ENCODE measurements at regions not wholly inside any gene's neighbourhood (a gene's known extent, or its start where the extent isn't known, plus 50 kb on each side); places are given as distances from the start of the nearest gene placed in this dataset.
"Not testable (repeated sequence)": the region's sequence is repeated elsewhere in the genome, so short reads cannot be mapped to it uniquely, and the experiment has no call there.

DNA sequence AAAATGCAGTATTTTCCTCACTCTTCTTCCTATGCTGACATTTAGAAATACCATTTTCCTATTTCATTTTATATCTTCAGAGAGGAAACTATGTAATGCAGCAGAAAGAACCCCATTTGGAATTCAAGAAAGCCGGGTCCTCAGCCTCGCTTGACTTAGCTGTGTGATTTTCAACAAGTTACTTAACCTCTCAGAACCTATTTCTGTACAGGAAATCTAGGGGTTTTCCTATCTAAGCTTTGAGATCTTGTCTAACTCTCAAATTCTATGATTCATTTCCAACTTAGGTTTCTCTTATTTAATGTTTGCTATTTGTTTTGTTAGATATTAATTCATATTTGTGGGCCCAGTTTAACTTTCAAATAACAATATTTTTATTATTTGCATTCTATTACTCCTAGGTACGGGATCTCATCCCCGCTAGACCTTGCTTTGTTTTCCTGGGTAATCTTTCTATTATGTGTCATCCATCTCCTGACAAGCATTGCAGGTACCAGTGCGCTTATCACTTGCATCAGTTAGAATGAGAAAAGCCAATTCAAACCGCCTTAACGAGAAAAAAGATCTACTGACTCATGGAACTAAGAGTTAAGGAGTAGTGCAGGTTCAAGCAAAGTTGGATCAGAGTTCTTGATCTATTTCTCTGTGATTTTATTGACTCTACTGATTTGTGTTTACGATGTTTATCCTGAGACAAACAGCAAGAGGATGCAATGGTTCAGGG lies 70.6 kb upstream of the BHLHE40 start:
- H3K9me3 ChIP-seq: no peaks in the 10 kb centered on the region
- WGBS, 2 donors: 93 to 94% methylated on average over 8 of the region's 8 CpGs
- no peaks in the 10 kb centered on the region for H3K27me3 ChIP-seq
- TF ChIP-seq POLR2A (IDR thresholded peaks at IDR 0.05): no peak
- TF ChIP-seq, protein P1, sequence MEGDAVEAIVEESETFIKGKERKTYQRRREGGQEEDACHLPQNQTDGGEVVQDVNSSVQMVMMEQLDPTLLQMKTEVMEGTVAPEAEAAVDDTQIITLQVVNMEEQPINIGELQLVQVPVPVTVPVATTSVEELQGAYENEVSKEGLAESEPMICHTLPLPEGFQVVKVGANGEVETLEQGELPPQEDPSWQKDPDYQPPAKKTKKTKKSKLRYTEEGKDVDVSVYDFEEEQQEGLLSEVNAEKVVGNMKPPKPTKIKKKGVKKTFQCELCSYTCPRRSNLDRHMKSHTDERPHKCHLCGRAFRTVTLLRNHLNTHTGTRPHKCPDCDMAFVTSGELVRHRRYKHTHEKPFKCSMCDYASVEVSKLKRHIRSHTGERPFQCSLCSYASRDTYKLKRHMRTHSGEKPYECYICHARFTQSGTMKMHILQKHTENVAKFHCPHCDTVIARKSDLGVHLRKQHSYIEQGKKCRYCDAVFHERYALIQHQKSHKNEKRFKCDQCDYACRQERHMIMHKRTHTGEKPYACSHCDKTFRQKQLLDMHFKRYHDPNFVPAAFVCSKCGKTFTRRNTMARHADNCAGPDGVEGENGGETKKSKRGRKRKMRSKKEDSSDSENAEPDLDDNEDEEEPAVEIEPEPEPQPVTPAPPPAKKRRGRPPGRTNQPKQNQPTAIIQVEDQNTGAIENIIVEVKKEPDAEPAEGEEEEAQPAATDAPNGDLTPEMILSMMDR (IDR thresholded peaks at IDR 0.05): no peak
- no peak for DNase-seq
- no peak overlapping the region for H3K4me3 ChIP-seq (replicated peaks in 1 of 3)
- intact Hi-C loops (cut with DNase I): no loop called here
- H3K36me3 ChIP-seq: no peaks in the 10 kb centered on the region
- H3K4me1 ChIP-seq: peaks cover 0 to 11% of the 10 kb centered on the region in 2 donors
- H3K27ac ChIP-seq: no peak overlapping the region

DNA sequence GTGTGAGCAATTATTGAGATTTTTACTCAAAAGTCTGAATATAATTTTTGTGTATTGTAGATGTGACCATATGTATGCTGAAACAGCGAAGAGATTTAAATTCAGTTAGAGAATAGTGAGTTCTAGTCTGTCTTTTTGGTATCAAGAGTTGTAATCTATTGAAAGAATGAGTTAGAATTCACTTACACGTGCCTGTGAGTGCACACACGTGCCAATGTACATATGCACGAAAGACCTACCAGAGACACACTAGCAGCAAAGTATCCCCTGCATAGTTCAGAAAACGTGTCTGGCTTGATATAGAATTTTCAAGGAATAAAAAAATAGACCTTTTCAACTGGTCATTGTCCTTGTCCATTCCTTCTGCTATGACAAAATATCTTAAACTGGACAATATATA lies 64.8 kb upstream of the BHLHE40 start:
- TF ChIP-seq, protein P1 (IDR thresholded peaks at IDR 0.05): no peak
- TF ChIP-seq POLR2A (IDR thresholded peaks at IDR 0.05): no peak
- Histone ChIP-seq H3K27me3 (no peaks in the 10 kb centered on the region), H3K9me3 (no peaks in the 10 kb centered on the region), H3K27ac (no peak overlapping the region), H3K36me3 (no peaks in the 10 kb centered on the region), H3K4me3 (replicated peaks in 1 of 3) (no peak overlapping the region), H3K4me1 (no peaks in the 10 kb centered on the region)
- DNase-seq: no peak
- intact Hi-C loops (cut with DNase I): no loop called here
- WGBS, 2 donors: 91% methylated on average over 5 of the region's 5 CpGs

DNA sequence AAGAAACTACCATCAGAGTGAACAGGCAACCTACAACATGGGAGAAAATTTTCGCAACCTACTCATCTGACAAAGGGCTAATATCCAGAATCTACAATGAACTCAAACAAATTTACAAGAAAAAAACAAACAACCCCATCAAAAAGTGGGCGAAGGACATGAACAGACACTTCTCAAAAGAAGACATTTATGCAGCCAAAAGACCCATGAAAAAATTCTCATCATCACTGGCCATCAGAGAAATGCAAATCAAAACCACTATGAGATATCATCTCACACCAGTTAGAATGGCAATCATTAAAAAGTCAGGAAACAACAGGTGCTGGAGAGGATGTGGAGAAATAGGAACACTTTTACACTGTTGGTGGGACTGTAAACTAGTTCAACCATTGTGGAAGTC lies 57.6 kb upstream of the BHLHE40 start:
- H3K9me3 ChIP-seq; H3K4me3 ChIP-seq (replicated peaks in 1 of 3); H3K27me3 ChIP-seq; H3K4me1 ChIP-seq; DNase-seq; H3K36me3 ChIP-seq; intact Hi-C loops (cut with DNase I); H3K27ac ChIP-seq: not testable (repeated sequence)
- 100% methylated on average over 1 of the region's 2 CpGs for WGBS, 2 donors

DNA sequence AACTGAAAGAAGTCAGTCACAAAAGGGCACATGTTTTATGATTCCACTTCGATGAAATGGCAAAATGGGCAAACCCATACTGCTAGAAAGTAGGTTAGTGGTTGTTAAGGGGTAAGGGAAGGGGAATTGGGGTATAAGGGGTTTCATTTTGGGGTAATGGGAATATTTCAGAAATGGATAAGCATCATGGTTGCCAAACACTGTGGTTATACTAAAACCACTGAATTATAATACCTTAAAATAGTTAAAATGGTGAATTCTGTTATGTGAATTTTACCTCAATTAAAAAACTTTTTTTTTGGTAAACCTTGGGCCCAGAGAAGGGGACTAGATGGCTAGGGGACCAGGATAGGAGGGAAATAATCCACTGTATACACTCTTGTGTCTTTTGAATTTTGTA lies 52.3 kb upstream of the BHLHE40 start:
- Histone ChIP-seq H3K27me3 (no peaks in the 10 kb centered on the region), H3K4me3 (replicated peaks in 1 of 3) (no peak overlapping the region), H3K36me3 (no peaks in the 10 kb centered on the region), H3K4me1 (no peaks in the 10 kb centered on the region), H3K27ac (no peak overlapping the region), H3K9me3 (no peaks in the 10 kb centered on the region)
- TF ChIP-seq, protein P1 (IDR thresholded peaks at IDR 0.05): no peak
- TF ChIP-seq POLR2A (IDR thresholded peaks at IDR 0.05): no peak
- WGBS, 2 donors: 88 to 91% methylated on average over 1 of the region's 1 CpG
- no peak for DNase-seq
- intact Hi-C loops (cut with DNase I): no loop called here

DNA sequence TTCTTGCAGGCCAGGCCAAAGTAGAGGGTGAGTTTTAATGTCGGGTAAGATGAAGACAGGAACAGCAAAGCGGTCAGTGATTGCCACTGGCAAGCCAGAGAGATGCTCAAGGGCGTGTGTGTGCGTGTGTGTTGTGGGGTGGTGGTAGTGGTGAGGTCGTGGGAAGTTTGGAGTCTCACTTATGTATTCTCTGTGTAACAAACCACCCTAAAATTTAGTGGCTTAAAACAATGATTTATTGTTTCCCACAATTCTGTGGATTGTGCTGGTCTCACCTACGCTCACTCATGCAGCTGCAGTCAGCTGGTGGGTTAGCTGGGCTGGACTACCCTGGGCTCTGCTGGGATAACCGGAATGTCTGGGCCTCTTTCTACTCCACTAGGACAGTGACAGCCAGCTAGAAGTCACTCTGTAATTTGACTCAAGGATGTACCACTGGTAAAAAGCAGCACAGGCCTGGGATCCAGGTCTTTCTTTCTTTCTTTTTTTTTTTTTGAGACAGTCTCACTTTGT lies 50.9 kb upstream of the BHLHE40 start:
- Histone ChIP-seq H3K9me3 (no peaks in the 10 kb centered on the region), H3K4me3 (replicated peaks in 1 of 3) (no peak overlapping the region), H3K36me3 (no peaks in the 10 kb centered on the region), H3K4me1 (no peaks in the 10 kb centered on the region), H3K27me3 (no peaks in the 10 kb centered on the region), H3K27ac (no peak overlapping the region)
- no peak for DNase-seq
- WGBS, 2 donors: 95 to 97% methylated on average over 7 of the region's 7 CpGs
- TF ChIP-seq, protein P1 (IDR thresholded peaks at IDR 0.05): no peak
- no peak for TF ChIP-seq POLR2A (IDR thresholded peaks at IDR 0.05)
- intact Hi-C loops (cut with DNase I): no loop called here
